Colonic mucosa (tissue), 4 donors: ENCODE measurements at regions not wholly inside any gene's neighbourhood (a gene's known extent, or its start where the extent isn't known, plus 50 kb on each side); places are given as distances from the start of the nearest gene placed in this dataset.

Experiments used
- DNase-seq: peaks from one replicate; pipeline ENCODE4 v3.0.0-alpha.2; 2020
- H3K27ac ChIP-seq: fragments of 200-600 bp; one replicate; pipeline ENCODE4 v1.8.0; 2021
- H3K27me3 ChIP-seq: fragments of 200-600 bp; one replicate; pipeline ENCODE4 v1.8.0; 2021
- H3K36me3 ChIP-seq: fragments of 200-600 bp; one replicate; pipeline ENCODE4 v1.8.0; 2021
- H3K4me1 ChIP-seq: fragments of 200-600 bp; one replicate; pipeline ENCODE4 v1.8.0; 2021; ENCODE audit warnings: mild to moderate bottlenecking
- H3K4me3 ChIP-seq: fragments of 200-600 bp; one replicate; pipeline ENCODE4 v1.8.0; 2021
- H3K9ac ChIP-seq, 2 donors: one replicate each; pipeline ENCODE4 v1.7.0; 2013; ENCODE audit warnings: control low read depth in 2 of 2, low read depth in 2 of 2, low read length in 2 of 2
- H3K9me3 ChIP-seq: fragments of 200-600 bp; one replicate; pipeline ENCODE4 v1.8.0; 2021
- intact Hi-C: fragments of 100-400 bp; cut with DNase I; formaldehyde crosslinking; loops from one replicate; pipeline ENCODE4 v1.14.1; 2022
- TF ChIP-seq, protein P1 (sequence below): fragments of 200-600 bp; IDR thresholded peaks from one replicate; pipeline ENCODE4 v1.8.0; 2022; ENCODE audit warnings: antibody characterized with exemption, mild to moderate bottlenecking
- donor health status: healthy.
- donor health status: DM: no; HTN: no; CAD: no.
- donor health status: DM: no; HTN: no; CAD: no.

- intact Hi-C loops, result no loop called here
- Histone ChIP-seq H3K9me3 (no peaks in the 10 kb centered on the region), H3K9ac (no peak overlapping the region)
Measured at GRCh38 chr11:104727768-104728167, 170.5 kb downstream of the CASP12 start.

GRCh38 chr11:104727095-104727494 lies 171.2 kb downstream of the CASP12 start:
- intact Hi-C loops, result no loop called here
- H3K4me3 ChIP-seq, result no peak overlapping the region
- TF ChIP-seq, protein P1, sequence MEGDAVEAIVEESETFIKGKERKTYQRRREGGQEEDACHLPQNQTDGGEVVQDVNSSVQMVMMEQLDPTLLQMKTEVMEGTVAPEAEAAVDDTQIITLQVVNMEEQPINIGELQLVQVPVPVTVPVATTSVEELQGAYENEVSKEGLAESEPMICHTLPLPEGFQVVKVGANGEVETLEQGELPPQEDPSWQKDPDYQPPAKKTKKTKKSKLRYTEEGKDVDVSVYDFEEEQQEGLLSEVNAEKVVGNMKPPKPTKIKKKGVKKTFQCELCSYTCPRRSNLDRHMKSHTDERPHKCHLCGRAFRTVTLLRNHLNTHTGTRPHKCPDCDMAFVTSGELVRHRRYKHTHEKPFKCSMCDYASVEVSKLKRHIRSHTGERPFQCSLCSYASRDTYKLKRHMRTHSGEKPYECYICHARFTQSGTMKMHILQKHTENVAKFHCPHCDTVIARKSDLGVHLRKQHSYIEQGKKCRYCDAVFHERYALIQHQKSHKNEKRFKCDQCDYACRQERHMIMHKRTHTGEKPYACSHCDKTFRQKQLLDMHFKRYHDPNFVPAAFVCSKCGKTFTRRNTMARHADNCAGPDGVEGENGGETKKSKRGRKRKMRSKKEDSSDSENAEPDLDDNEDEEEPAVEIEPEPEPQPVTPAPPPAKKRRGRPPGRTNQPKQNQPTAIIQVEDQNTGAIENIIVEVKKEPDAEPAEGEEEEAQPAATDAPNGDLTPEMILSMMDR, result no peak

More at GRCh38 chr11:104727768-104728167, 170.5 kb downstream of the CASP12 start:
- Histone ChIP-seq H3K27ac (no peak overlapping the region), H3K36me3 (no peaks in the 10 kb centered on the region), H3K27me3 (no peaks in the 10 kb centered on the region), H3K4me3 (no peak overlapping the region), H3K4me1 (no peaks in the 10 kb centered on the region)
- DNase-seq, result no peak
- TF ChIP-seq, protein P1, result no peak

DNA sequence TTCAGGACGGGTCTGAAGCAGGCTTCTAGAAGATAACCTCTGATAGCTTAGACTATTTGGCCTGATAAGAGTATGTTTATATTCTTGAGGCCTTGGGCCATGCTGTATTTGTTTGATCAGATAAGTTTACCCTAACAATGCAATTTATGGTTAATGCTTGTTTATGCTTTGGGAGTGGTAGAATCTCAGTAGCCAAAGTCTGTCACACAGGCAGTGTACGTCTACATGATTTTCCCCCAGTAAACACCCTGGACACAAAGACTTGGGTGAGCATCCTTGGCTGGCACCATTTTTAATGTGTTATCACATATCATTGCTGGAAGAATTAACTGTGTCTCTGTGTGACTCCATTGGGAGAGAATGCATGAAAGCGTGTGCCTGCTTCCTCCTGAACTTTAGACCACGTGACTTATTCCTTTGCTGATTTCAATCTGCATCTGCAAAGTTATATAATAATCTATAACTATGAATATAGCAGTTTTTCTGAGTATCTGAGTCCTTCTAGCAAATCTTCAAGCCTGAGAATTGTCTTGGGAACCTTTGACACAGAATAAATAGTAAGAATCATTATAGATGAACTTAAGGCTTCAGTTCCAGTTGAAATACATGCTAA lies 172.4 kb downstream of the CASP12 start:
- Histone ChIP-seq H3K9ac (no peak overlapping the region), H3K9me3 (no peaks in the 10 kb centered on the region), H3K27ac (no peak overlapping the region), H3K4me1 (no peaks in the 10 kb centered on the region), H3K4me3 (no peak overlapping the region), H3K27me3 (no peaks in the 10 kb centered on the region), H3K36me3 (no peaks in the 10 kb centered on the region)
- intact Hi-C loops, result no loop called here
- TF ChIP-seq, protein P1, result no peak
- no peak for DNase-seq

More at GRCh38 chr11:104727095-104727494, 171.2 kb downstream of the CASP12 start:
- Histone ChIP-seq H3K27me3 (no peaks in the 10 kb centered on the region), H3K4me1 (no peaks in the 10 kb centered on the region), H3K27ac (no peak overlapping the region), H3K9ac (no peak overlapping the region), H3K9me3 (no peaks in the 10 kb centered on the region), H3K36me3 (no peaks in the 10 kb centered on the region)
- DNase-seq, result no peak

DNA sequence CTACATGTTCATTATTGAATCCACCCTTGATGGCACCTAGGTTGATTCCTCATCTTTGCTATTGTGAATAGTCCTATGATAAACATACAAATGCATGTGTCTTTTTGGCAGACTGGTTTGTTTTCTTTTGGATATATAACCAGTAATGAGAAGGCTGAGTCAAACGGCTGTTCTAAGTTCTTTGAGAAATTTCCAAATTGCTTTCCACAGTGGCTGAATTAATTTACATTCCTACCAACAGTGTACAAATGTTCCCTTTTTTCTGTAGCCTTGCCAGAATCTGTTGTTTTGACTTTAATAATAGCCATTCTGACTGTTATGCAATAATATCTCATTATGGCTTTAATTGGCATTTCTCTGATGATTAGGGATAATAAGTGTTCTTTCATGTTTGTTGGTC lies 184.9 kb downstream of the CASP12 start:
- DNase-seq, result no peak
- TF ChIP-seq, protein P1, result no peak
- Histone ChIP-seq H3K9ac (no peak overlapping the region), H3K36me3 (no peaks in the 10 kb centered on the region), H3K27me3 (no peaks in the 10 kb centered on the region), H3K9me3 (no peaks in the 10 kb centered on the region), H3K4me1 (no peaks in the 10 kb centered on the region), H3K27ac (no peak overlapping the region), H3K4me3 (no peak overlapping the region)
- intact Hi-C loops, result no loop called here

DNA sequence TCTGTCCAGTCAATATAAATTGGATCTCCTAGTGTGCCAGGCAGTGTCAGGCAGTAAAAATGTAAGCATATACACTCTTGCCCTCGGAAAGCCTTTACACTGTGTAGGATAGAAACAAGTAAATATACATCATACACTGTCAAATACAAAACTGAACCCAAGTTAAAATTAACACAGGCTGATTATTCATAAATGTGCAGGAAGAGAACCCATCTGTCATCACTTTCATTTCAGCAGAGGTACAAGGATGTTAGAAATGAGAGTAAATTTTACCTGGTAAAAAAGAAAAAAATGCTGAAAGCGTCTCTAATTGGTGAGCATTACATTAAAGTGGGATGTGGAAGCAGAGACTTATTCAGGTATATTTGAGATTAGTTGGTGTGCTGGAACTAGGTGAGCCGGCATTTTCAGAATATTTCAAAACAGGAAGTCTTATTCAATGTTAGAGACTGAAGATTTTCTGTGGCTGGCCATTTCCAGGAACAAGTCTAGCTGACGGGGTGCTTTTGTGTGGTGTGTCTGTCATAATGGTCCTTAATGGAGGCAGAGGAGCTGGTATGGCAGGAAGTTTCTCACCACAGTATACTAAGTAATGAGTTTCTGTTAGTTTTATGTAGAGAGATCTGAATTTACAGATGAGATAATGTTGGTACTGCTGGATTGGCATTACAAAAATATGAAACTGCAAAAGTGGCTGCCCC lies 192.6 kb downstream of the CASP12 start:
- TF ChIP-seq, protein P1, result no peak
- Histone ChIP-seq H3K9ac (no peak overlapping the region), H3K9me3 (no peaks in the 10 kb centered on the region), H3K4me3 (no peak overlapping the region), H3K27ac (peak overlapping the region; percentile 35), H3K4me1 (no peaks in the 10 kb centered on the region), H3K36me3 (no peaks in the 10 kb centered on the region), H3K27me3 (no peaks in the 10 kb centered on the region)
- peak; percentile 28 for DNase-seq
- intact Hi-C loops, result no loop called here
